OCI-LY3 (cell line): ENCODE measurements at regions not wholly inside any gene's neighbourhood (a gene's known extent, or its start where the extent isn't known, plus 50 kb on each side); places are given as distances from the start of the nearest gene placed in this dataset.

ENCODE experiments used
- EZH2phosphoT487 ChIP-seq: fragments of 200-600 bp; shearing (Covaris generic); IDR thresholded peaks from 2 replicates; pipeline ENCODE4 v1.6.1; 2018; ENCODE audit warnings: antibody characterized with exemption, mixed run types, low read depth
- TF ChIP-seq, protein P1 (sequence below): fragments of 200-600, 300-600 bp; sonication (generic); IDR thresholded peaks from 2 replicates; pipeline ENCODE4 v1.5.1; 2014; ENCODE audit warnings: antibody characterized with exemption, low read length, low read depth

- TF ChIP-seq, protein P1, sequence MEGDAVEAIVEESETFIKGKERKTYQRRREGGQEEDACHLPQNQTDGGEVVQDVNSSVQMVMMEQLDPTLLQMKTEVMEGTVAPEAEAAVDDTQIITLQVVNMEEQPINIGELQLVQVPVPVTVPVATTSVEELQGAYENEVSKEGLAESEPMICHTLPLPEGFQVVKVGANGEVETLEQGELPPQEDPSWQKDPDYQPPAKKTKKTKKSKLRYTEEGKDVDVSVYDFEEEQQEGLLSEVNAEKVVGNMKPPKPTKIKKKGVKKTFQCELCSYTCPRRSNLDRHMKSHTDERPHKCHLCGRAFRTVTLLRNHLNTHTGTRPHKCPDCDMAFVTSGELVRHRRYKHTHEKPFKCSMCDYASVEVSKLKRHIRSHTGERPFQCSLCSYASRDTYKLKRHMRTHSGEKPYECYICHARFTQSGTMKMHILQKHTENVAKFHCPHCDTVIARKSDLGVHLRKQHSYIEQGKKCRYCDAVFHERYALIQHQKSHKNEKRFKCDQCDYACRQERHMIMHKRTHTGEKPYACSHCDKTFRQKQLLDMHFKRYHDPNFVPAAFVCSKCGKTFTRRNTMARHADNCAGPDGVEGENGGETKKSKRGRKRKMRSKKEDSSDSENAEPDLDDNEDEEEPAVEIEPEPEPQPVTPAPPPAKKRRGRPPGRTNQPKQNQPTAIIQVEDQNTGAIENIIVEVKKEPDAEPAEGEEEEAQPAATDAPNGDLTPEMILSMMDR: no peak
- TF ChIP-seq EZH2phosphoT487: no peak
Observed at GRCh38 chr11:92380882-92381281, 156.3 kb downstream of the FAT3 start.
